ENCODE measurements at regions not wholly inside any gene's neighbourhood (a gene's known extent, or its start where the extent isn't known, plus 50 kb on each side); places are given as distances from the start of the nearest gene placed in this dataset.

DNA sequence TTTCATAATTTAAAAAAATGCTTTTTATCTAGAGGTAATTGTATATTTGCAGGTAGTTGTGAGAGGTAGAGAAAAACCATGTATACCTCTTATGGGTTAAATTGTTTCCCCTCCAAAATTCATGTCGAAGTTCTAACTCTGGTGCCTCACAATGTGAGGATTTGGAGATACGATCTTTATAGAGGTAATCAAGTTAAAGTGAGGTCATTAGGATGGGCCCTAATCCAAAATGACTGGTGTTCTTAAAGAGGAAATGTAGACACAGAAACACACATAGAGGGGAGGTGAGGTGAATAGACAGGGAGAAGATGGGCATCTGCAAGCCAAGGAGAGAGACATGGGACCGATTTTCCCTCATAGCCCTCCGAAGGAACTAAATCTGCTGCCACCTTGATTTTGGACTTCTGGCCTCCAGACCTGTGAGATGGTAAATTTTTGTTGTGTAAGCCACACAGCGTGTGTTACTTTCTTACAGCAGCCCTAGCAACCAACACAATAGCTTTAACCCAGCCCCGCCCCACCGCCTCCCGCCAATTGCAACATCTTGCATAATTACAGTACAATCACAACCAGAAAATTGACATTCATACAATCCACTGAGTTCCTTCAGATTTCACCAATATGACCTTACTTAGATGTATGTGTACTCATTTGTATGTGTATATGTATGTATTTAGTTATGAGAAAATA lies 208.9 kb downstream of the MIB1 start:
- Histone ChIP-seq H3K79me2 (replicated peaks; ENCODE audit: insufficient read depth, low read length) (no peaks in the 10 kb centered on the region), H3F3A (ENCODE audit: insufficient read depth, low read length, poor library complexity, severe bottlenecking) (no peaks in the 10 kb centered on the region), H3K4me2 (ENCODE audit: low read length) (no peak overlapping the region), H3K36me3 (ENCODE audit: insufficient read depth, low read length) (no peaks in the 10 kb centered on the region), H3K4me3 (ENCODE audit: low read length) (no peak overlapping the region), H3K9ac (ENCODE audit: low read length) (no peak overlapping the region), H4K20me1 (ENCODE audit: insufficient read depth) (no peaks in the 10 kb centered on the region), H3K27ac (ENCODE audit: low read length) (no peak overlapping the region), H3K9me3 (ENCODE audit: low read length) (no peaks in the 10 kb centered on the region), H2AFZ (ENCODE audit: low read depth, low read length) (no peak overlapping the region), H3K27me3 (ENCODE audit: insufficient read depth, low read depth, low read length) (no peaks in the 10 kb centered on the region), H3K9me2 (ENCODE audit: insufficient read depth, low read length) (no peaks in the 10 kb centered on the region)
- no peak for TF ChIP-seq CTCF (IDR thresholded peaks at IDR 0.05; ENCODE audit: poor library complexity, severe bottlenecking)
- TF ChIP-seq SMC3 (conservative IDR thresholded peaks at IDR 0.05; ENCODE audit: poor library complexity): no peak
- TF ChIP-seq MXI1 (conservative IDR thresholded peaks at IDR 0.05; ENCODE audit: poor library complexity, severe bottlenecking): no peak
- TF ChIP-seq EP300 (conservative IDR thresholded peaks at IDR 0.05; ENCODE audit: poor library complexity, severe bottlenecking): no peak
- TF ChIP-seq EZH2 (IDR thresholded peaks at IDR 0.05; ENCODE audit: borderline replicate concordance, insufficient read depth, low read length, poor library complexity, severe bottlenecking): no peak
- TF ChIP-seq, protein P1, sequence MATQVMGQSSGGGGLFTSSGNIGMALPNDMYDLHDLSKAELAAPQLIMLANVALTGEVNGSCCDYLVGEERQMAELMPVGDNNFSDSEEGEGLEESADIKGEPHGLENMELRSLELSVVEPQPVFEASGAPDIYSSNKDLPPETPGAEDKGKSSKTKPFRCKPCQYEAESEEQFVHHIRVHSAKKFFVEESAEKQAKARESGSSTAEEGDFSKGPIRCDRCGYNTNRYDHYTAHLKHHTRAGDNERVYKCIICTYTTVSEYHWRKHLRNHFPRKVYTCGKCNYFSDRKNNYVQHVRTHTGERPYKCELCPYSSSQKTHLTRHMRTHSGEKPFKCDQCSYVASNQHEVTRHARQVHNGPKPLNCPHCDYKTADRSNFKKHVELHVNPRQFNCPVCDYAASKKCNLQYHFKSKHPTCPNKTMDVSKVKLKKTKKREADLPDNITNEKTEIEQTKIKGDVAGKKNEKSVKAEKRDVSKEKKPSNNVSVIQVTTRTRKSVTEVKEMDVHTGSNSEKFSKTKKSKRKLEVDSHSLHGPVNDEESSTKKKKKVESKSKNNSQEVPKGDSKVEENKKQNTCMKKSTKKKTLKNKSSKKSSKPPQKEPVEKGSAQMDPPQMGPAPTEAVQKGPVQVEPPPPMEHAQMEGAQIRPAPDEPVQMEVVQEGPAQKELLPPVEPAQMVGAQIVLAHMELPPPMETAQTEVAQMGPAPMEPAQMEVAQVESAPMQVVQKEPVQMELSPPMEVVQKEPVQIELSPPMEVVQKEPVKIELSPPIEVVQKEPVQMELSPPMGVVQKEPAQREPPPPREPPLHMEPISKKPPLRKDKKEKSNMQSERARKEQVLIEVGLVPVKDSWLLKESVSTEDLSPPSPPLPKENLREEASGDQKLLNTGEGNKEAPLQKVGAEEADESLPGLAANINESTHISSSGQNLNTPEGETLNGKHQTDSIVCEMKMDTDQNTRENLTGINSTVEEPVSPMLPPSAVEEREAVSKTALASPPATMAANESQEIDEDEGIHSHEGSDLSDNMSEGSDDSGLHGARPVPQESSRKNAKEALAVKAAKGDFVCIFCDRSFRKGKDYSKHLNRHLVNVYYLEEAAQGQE (IDR thresholded peaks at IDR 0.05; ENCODE audit: borderline replicate concordance): no peak
- no peak for TF ChIP-seq RAD21 (conservative IDR thresholded peaks at IDR 0.05)
- no peak for TF ChIP-seq POLR2AphosphoS5 (IDR thresholded peaks at IDR 0.05)
- no peak for TF ChIP-seq TAF1 (IDR thresholded peaks at IDR 0.05; ENCODE audit: low read depth)

GRCh38 chr18:21955757-21956652 lies 213.4 kb upstream of the GATA6 start:
- no peak overlapping the region for H3K27ac ChIP-seq (ENCODE audit: low read length)
- TF ChIP-seq POLR2AphosphoS5 (IDR thresholded peaks at IDR 0.05) (no peak), MXI1 (conservative IDR thresholded peaks at IDR 0.05; ENCODE audit: poor library complexity, severe bottlenecking) (no peak), SMC3 (conservative IDR thresholded peaks at IDR 0.05; ENCODE audit: poor library complexity) (peak; percentile 72), RAD21 (conservative IDR thresholded peaks at IDR 0.05) (peak; percentile 59), CTCF (IDR thresholded peaks at IDR 0.05; ENCODE audit: poor library complexity, severe bottlenecking) (peak; percentile 68), EP300 (conservative IDR thresholded peaks at IDR 0.05; ENCODE audit: poor library complexity, severe bottlenecking) (no peak), EZH2 (IDR thresholded peaks at IDR 0.05; ENCODE audit: borderline replicate concordance, insufficient read depth, low read length, poor library complexity, severe bottlenecking) (no peak), TAF1 (IDR thresholded peaks at IDR 0.05; ENCODE audit: low read depth) (no peak)
- TF ChIP-seq, protein P1 (IDR thresholded peaks at IDR 0.05; ENCODE audit: borderline replicate concordance): no peak
- H3K79me2 ChIP-seq (replicated peaks; ENCODE audit: insufficient read depth, low read length): no peaks in the 10 kb centered on the region
- no peak overlapping the region for H3K9ac ChIP-seq (ENCODE audit: low read length)
- H3K4me2 ChIP-seq (ENCODE audit: low read length): no peak overlapping the region
- H3K9me2 ChIP-seq (ENCODE audit: insufficient read depth, low read length): no peaks in the 10 kb centered on the region
- no peaks in the 10 kb centered on the region for H3K27me3 ChIP-seq (ENCODE audit: insufficient read depth, low read depth, low read length)
- H3K9me3 ChIP-seq (ENCODE audit: low read length): no peaks in the 10 kb centered on the region
- H3K36me3 ChIP-seq (ENCODE audit: insufficient read depth, low read length): no peaks in the 10 kb centered on the region
- no peak overlapping the region for H2AFZ ChIP-seq (ENCODE audit: low read depth, low read length)
- H3F3A ChIP-seq (ENCODE audit: insufficient read depth, low read length, poor library complexity, severe bottlenecking): no peaks in the 10 kb centered on the region
- no peak overlapping the region for H3K4me3 ChIP-seq (ENCODE audit: low read length)
- no peaks in the 10 kb centered on the region for H4K20me1 ChIP-seq (ENCODE audit: insufficient read depth)
